Right atrium auricular region (tissue), 2 donors: ENCODE measurements at regions not wholly inside any gene's neighbourhood (a gene's known extent, or its start where the extent isn't known, plus 50 kb on each side); places are given as distances from the start of the nearest gene placed in this dataset.

Source experiments
- DNase-seq: peaks from one replicate; pipeline ENCODE4 v3.0.0-alpha.2; 2019; ENCODE audit warnings: low spot score
- H3K27ac ChIP-seq, 2 donors: fragments of 200-600 bp; sonication (generic); 1 replicate in 1 of 2; 2 replicates in 1 of 2; pipeline ENCODE4 v1.5.1; 2016 to 2019
- H3K27me3 ChIP-seq, 2 donors: fragments of 200-600 bp; sonication (generic); one replicate each; pipeline versions ENCODE4 v1.5.1 to v1.6.0; 2017 to 2019
- H3K36me3 ChIP-seq: fragments of 200-600 bp; sonication (generic); one replicate; pipeline ENCODE4 v1.5.1; 2016
- H3K4me1 ChIP-seq, 2 donors: fragments of 200-600 bp; sonication (generic); one replicate each; pipeline versions ENCODE4 v1.5.1 to v1.6.0; 2017 to 2019
- H3K4me3 ChIP-seq, 2 donors: fragments of 200-600 bp; sonication (generic); 1 replicate in 1 of 2; 2 replicates in 1 of 2; pipeline ENCODE4 v1.5.1; 2017 to 2019; ENCODE audit warnings: mild to moderate bottlenecking in 1 of 2, moderate library complexity in 1 of 2
- H3K9me3 ChIP-seq, 2 donors: fragments of 200-600 bp; sonication (generic); one replicate each; pipeline ENCODE4 v1.5.1; 2019
- CTCF ChIP-seq, 2 donors: fragments of 200-600 bp; sonication (generic); IDR thresholded peaks; one replicate each; pipeline ENCODE4 v1.5.1; 2019; ENCODE audit warnings: antibody characterized with exemption in 2 of 2

DNA sequence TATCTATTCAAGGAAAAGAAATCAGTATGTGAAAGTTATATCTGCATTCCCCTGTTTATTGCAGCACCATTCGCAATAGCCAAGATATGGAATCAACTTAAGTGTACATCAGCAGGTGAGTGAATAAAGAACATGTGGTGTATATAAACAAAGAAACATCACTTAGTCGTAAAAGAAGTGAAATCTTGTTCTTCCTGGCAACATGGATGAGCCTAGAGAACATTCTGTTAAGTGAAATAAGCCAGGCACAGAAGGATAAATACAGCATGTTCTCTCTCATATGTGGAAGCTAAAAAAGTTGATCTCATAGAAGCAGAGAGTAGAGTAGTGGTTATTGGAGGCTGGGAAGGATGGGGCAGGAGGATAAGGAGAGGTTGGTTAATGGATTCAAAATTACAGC, 287.9 kb upstream of the FERMT1 start:
- DNase-seq, result no peak
- Histone ChIP-seq H3K4me3 (no peak overlapping the region), H3K27me3 (no peaks in the 10 kb centered on the region), H3K9me3 (no peaks in the 10 kb centered on the region), H3K27ac (no peak overlapping the region), H3K4me1 (no peaks in the 10 kb centered on the region), H3K36me3 (no peaks in the 10 kb centered on the region)
- TF ChIP-seq CTCF (IDR thresholded peaks at IDR 0.05), result no peak

DNA sequence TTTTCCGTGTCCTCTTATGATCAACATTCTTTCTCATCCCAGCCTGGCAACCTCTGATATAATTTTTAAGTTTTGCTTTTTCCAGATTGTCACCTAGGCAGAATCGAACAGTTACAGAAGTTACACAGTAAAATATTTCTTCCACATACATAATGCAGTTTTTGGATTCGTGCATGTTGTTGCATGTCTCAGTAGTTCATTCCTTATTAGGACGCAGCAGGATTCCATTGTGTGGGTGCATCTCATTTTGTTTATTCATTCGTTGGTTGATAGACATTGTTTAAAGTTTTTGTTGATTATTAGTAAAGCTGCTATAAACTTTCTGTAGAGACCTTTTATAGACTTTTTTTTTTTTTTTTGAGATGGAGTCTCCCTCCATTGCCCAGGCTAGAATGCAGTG, 284.3 kb upstream of the FERMT1 start:
- Histone ChIP-seq H3K27me3 (no peaks in the 10 kb centered on the region), H3K4me3 (no peak overlapping the region), H3K9me3 (no peaks in the 10 kb centered on the region), H3K27ac (no peak overlapping the region), H3K4me1 (no peaks in the 10 kb centered on the region), H3K36me3 (no peaks in the 10 kb centered on the region)
- no peak for DNase-seq
- no peak for TF ChIP-seq CTCF (IDR thresholded peaks at IDR 0.05)

- Histone ChIP-seq H3K4me3 (no peak overlapping the region), H3K4me1 (no peaks in the 10 kb centered on the region), H3K9me3 (no peaks in the 10 kb centered on the region), H3K27ac (no peak overlapping the region), H3K27me3 (no peaks in the 10 kb centered on the region), H3K36me3 (no peaks in the 10 kb centered on the region)
- TF ChIP-seq CTCF (IDR thresholded peaks at IDR 0.05), result no peak
- DNase-seq, result no peak
Observed at GRCh38 chr20:6401893-6402557, 279.2 kb upstream of the FERMT1 start.

DNA sequence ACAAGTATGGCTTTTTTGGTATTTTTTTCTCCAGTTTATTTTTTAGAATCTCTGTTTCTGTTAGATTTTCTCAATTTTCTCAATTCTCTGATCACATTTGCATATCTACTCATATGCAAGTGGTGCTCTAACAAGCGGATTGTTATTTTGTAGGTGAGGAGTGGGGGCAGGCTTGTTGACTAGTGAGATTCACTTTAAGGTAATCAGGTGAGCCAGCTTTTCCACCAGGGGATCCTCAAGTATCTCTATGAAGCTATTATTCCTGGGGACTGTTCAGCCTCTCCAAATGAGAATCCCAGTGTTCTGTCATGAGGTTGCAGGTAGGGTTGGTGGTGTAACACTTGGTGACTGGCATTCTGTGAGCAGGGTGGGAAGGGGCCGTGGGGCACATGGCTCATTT, 274.3 kb upstream of the FERMT1 start:
- H3K27me3 ChIP-seq, result no peaks in the 10 kb centered on the region
- TF ChIP-seq CTCF (IDR thresholded peaks at IDR 0.05), result no peak

GRCh38 chr20:6395695-6396094, 272.9 kb upstream of the FERMT1 start:
- no peak overlapping the region for H3K27ac ChIP-seq
- no peak overlapping the region for H3K4me3 ChIP-seq
- DNase-seq, result no peak
- no peaks in the 10 kb centered on the region for H3K9me3 ChIP-seq
- no peaks in the 10 kb centered on the region for H3K27me3 ChIP-seq
- H3K36me3 ChIP-seq, result no peaks in the 10 kb centered on the region
- TF ChIP-seq CTCF (IDR thresholded peaks at IDR 0.05), result no peak
- H3K4me1 ChIP-seq, result no peaks in the 10 kb centered on the region

More for the DNA sequence above, 274.3 kb upstream of the FERMT1 start:
- Histone ChIP-seq H3K4me1 (no peaks in the 10 kb centered on the region), H3K36me3 (no peaks in the 10 kb centered on the region), H3K4me3 (no peak overlapping the region), H3K9me3 (no peaks in the 10 kb centered on the region), H3K27ac (no peak overlapping the region)
- DNase-seq, result no peak

GRCh38 chr20:6388671-6389197, 265.9 kb upstream of the FERMT1 start:
- Histone ChIP-seq H3K27ac (no peak overlapping the region), H3K27me3 (no peaks in the 10 kb centered on the region), H3K9me3 (no peaks in the 10 kb centered on the region), H3K36me3 (no peaks in the 10 kb centered on the region), H3K4me1 (no peaks in the 10 kb centered on the region), H3K4me3 (no peak overlapping the region)
- no peak for TF ChIP-seq CTCF (IDR thresholded peaks at IDR 0.05)
- DNase-seq, result no peak
